ENCODE measurements at regions not wholly inside any gene's neighbourhood (a gene's known extent, or its start where the extent isn't known, plus 50 kb on each side); places are given as distances from the start of the nearest gene placed in this dataset.

- intact Hi-C loops (cut with DNase I): no loop called here
- no peak for DNase-seq
- no peak for TF ChIP-seq CTCF (IDR thresholded peaks at IDR 0.05)
- no peak for TF ChIP-seq POLR2A (IDR thresholded peaks at IDR 0.05)
- no peaks in the 10 kb centered on the region for H3K4me1 ChIP-seq
- 50% methylated on average over 2 of the region's 2 CpGs for WGBS (ENCODE audit: insufficient coverage, low coverage, low lambda C conversion rate, missing lambda C conversion rate)
- no peaks in the 10 kb centered on the region for H3K27me3 ChIP-seq
- H3K4me3 ChIP-seq: no peak overlapping the region
- H3K9me3 ChIP-seq: peaks cover 0 to 2% (median 0%) of the 10 kb centered on the region in 4 donors
- H3K27ac ChIP-seq: no peak overlapping the region
- ATAC-seq: no peak
- no peaks in the 10 kb centered on the region for H3K36me3 ChIP-seq
Observed at GRCh38 chr15:81449836-81450474, 75.9 kb upstream of the TMC3 start.

GRCh38 chr15:81443040-81443820 is 69.2 kb upstream of the TMC3 start:
- intact Hi-C loops (cut with DNase I): no loop called here

GRCh38 chr15:81442454-81442853 is 68.4 kb upstream of the TMC3 start:
- Histone ChIP-seq H3K4me1 (no peaks in the 10 kb centered on the region), H3K9me3 (peaks cover 0 to 2% (median 0%) of the 10 kb centered on the region in 4 donors), H3K4me3 (no peak overlapping the region), H3K27me3 (no peaks in the 10 kb centered on the region), H3K36me3 (no peaks in the 10 kb centered on the region), H3K27ac (no peak overlapping the region)
- 84% methylated on average over 1 of the region's 1 CpG for WGBS (ENCODE audit: insufficient coverage, low coverage, low lambda C conversion rate, missing lambda C conversion rate)
- no peak for TF ChIP-seq CTCF (IDR thresholded peaks at IDR 0.05)
- no peak for TF ChIP-seq POLR2A (IDR thresholded peaks at IDR 0.05)
- no peak for ATAC-seq
- no peak for DNase-seq
- intact Hi-C loops (cut with DNase I): no loop called here

More at GRCh38 chr15:81443040-81443820, 69.2 kb upstream of the TMC3 start:
- Histone ChIP-seq H3K27me3 (no peaks in the 10 kb centered on the region), H3K27ac (no peak overlapping the region), H3K4me3 (no peak overlapping the region), H3K4me1 (no peaks in the 10 kb centered on the region), H3K36me3 (no peaks in the 10 kb centered on the region), H3K9me3 (peaks cover 0 to 2% (median 0%) of the 10 kb centered on the region in 4 donors)
- DNase-seq (no peak), ATAC-seq (no peak)
- 81% methylated on average over 5 of the region's 5 CpGs for WGBS (ENCODE audit: insufficient coverage, low coverage, low lambda C conversion rate, missing lambda C conversion rate)
- TF ChIP-seq POLR2A (IDR thresholded peaks at IDR 0.05) (no peak), CTCF (IDR thresholded peaks at IDR 0.05) (no peak)

GRCh38 chr15:81434851-81435250 is 60.8 kb upstream of the TMC3 start:
- no peak overlapping the region for H3K4me3 ChIP-seq
- TF ChIP-seq POLR2A (IDR thresholded peaks at IDR 0.05): no peak
- no peak for TF ChIP-seq CTCF (IDR thresholded peaks at IDR 0.05)
- H3K27me3 ChIP-seq: no peaks in the 10 kb centered on the region
- no peaks in the 10 kb centered on the region for H3K36me3 ChIP-seq
- H3K9me3 ChIP-seq: no peaks in the 10 kb centered on the region
- no peak overlapping the region for H3K27ac ChIP-seq
- ATAC-seq (no peak), DNase-seq (no peak)
- no peaks in the 10 kb centered on the region for H3K4me1 ChIP-seq
- intact Hi-C loops (cut with DNase I): no loop called here

Data from right lobe of liver (tissue), 6 donors.